Fibroblast of skin of right quadriceps (primary cell): ENCODE measurements at regions not wholly inside any gene's neighbourhood (a gene's known extent, or its start where the extent isn't known, plus 50 kb on each side); places are given as distances from the start of the nearest gene placed in this dataset.

ENCODE experiments used
- DNase-seq: peaks from one replicate; pipeline ENCODE4 v3.0.0-alpha.2; 2013

DNA sequence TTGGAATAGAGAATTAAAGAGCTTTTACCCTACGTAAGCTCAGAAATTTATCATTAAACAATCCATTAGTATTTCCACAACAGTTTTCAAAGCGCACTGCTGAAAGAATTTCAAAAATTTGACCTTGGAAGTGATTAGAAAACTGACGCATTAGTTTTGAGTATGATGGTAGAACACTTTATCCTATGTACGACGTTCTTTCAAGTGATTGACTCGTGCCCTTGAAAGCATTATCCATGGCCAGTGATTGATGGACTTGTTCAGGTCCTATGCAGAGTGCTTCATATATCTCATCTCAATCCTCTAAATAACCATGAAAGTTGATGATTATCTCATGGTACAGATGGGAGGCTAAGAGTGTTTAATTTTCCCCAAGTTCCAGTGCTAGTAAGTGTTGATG is 697.2 kb downstream of the USP25 start:
- no peak for DNase-seq

DNA sequence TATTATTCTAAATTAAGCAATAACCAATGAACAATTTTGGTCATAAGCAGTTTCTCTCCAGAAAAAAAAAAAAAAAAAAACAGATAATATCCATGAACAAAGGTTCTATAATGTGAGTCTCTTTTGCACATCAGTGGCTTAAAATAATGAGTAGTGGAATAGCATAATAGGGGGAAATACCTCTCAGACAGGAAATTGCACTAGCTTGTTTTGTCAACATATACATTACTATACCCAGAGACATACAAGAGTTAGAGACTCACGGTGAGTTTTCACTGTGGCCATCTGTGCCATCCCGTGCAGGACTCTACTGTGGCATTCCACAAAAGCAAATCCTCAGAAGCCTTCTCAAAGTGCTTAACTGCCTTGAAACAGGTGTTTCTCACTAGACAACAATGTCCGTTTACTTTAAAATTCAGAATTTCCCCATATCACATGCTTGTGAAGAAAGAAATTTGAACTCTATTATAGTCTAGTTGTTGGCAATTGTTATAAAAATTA is 697.9 kb downstream of the USP25 start:
- DNase-seq: no peak

DNA sequence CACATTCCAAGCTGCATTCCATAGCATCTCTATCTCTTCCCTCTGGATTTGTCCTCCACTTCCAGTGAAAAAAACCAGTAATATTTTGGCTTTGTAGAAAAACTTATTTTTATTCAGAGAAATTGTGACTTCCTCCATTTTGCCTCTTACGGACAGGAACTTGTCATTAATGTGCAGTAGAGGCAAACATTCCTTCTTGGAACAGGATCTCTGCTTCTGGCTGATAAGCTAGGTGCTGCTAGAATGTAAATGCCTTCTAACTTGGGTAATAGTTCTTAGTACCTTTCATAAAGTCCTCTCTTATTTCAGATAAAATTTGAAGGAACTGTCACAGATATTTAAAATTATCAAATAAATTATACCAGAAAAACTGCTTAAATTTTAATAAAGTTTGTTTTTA is 707.8 kb downstream of the USP25 start:
- DNase-seq: no peak

DNA sequence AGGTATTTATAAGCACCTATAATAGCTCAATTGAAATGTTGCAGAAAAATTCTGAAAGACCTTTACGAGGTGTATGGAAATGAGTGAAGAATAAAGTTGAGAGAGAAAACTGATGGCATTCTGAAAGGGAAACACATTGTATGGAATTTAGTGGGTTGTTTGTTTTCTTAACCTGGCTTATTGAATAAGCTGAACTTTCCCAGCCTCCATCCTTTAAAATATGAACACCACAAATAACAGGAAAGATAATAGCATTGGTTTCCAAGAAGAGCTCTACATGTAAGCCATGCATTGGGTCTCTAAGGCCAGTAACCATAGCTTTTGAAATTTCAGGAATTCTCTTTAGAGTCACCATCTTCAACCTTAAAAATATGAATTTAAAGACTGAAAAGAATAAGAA is 709.0 kb downstream of the USP25 start:
- no peak for DNase-seq

DNA sequence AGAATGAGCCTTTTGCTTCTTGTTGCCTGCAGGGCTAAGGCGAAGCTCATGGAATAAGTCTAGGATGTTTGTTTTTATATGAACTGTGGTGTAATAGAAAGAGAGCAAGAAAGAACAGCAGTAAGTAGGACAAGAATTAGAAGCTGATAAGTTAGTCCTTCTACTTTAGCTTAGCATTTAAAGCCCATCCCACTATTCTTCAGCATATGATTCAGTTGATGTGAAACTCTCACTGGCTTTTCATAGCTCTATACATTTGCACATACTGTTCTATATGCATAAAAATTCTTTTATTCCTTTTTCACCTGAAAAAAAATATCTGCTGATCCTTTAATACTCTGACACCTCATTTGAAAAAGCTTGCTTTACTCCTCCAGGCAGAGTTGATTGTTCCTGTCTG is 712.0 kb downstream of the USP25 start:
- no peak for DNase-seq

DNA sequence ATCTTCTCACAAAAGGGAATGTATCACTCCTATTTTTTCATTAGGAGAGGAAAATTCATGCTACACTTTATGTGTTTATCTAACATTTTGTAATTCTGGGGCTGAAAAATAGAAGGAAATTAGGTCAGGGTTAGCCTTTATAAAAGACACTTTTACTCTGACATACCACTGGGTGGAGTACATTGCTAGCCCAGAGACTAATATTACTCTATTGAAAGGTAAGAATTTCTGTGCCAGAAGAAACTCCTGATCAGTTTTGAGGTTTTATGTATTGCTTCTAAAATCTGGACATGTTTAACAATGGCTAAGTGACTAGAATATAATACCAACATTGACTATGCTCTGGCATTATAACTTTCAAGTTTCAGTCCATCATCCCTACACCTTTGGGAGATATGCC is 724.6 kb downstream of the USP25 start:
- DNase-seq: peak; percentile 4

DNA sequence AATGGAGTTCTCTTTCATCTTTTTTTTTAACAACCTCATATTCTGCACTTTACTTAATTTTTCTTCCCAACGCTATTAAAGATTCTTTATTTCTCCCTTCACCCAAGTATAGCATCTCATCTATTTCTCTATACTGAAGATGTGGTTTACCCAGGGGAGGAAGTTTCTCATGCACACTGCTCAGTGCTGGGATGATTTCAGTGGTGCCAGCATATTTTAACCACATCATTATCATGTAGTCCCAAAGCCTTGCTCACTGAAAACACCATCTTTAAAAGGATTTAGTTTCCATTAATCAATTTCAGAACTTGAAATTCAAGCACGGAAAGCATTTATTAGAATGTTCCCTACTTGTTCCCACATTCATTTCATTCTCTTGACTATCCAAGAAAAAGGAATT is 725.7 kb downstream of the USP25 start:
- DNase-seq: no peak

DNA sequence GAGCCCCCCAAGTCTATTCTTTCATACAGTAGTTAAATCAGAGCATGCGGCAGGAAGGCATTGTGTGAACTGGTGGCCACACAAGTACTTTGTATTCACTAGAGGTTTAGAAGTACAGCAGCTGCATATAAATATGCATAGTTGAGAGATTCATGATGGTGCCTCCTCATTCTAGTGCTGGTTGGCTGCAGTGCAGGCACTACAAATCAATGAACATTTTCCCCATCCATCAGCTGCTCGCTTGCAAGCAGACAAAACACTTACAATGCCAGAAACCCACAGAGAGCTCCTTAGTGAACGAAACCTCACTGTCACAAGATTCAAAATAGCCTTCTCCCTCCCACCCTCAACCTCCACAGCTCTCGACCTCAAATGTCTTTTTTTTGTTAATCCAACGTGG is 726.2 kb downstream of the USP25 start:
- no peak for DNase-seq

DNA sequence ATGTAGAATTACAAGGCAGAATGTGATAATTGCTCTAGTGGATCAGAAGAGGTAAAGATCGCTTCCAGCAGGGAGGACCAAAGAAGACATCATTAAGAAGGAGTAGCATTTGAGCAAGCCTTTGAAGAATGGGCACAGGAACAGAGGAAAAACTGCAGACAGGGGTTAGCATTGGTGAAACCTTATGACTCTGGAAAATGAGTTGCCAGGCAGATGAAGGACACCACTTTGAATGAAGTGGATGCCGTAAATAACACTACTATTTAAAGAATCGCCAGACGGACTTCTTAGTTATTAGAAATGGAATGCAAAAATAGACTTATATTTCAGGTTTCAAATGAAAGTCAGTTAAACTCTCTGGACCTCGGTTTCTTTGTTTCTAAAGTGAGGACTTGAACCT is 727.7 kb downstream of the USP25 start:
- DNase-seq: no peak

DNA sequence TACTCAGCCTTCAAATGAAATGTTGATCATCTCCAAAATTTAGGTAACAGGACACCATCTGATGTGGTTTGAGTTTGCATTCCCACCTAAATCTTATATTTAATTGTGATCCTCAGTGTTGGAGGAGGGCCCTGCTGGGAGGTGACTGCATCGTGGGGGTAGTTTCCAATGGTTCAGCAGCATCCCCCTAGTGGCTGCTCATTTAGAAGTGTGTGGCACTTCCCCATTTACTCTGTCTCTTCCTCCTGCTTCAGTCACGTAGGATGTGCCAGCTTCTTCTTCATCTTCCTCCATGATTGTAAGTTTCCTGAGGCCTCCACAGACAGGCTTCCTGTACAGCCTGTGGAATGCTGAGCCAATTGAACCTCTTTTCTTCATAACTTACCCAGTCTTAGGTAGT is 731.2 kb downstream of the USP25 start:
- DNase-seq: no peak

DNA sequence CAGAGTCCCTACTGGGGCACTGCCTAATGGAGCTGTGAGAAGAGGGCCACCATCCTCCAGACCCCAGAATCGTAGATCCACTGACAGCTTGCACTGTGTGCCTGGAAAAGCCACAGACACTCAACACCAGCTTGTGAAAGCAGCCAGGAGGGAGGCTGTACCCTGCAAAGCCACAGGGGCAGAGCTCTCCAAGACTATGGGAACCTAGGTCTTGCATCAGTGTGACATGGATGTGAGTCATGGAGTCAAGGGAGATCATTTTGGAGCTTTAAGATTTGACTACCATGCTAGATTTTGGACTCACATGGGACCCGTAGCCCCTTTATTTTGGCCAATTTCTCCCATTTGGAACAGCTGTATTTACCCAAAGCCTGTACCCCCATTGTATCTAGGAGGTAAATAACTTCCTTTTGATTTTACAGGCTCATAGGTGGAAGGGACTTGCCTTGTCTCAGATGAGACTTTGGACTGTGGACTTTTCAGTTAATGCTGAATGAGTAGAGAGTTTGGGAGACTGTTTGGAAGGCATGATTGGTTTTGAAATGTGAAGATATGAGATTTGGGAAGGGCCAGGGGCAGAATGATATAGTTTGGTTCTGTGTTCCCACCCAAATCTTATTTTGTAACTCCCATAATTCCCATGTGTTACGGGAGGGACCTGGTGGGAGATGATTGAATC is 734.6 kb downstream of the USP25 start:
- peak; percentile 34 for DNase-seq

DNA sequence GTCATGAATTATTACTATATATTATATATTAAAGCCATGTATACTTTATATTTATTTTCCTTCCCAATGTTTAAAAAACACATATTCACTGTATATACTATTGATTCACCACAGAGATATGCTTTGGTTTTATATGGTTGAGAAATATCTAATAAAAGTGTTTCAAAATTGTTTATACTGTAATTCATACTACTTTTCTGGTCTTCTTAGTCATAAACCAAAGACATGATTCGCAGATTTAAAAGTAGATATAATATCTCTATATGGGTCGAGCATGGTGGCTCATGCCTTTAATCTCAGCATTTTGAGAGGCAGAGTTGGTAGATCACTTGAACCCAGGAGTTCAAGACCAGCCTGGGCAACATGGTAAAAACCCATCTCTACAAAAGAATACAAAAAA is 738.4 kb downstream of the USP25 start:
- DNase-seq: peak; percentile 55

DNA sequence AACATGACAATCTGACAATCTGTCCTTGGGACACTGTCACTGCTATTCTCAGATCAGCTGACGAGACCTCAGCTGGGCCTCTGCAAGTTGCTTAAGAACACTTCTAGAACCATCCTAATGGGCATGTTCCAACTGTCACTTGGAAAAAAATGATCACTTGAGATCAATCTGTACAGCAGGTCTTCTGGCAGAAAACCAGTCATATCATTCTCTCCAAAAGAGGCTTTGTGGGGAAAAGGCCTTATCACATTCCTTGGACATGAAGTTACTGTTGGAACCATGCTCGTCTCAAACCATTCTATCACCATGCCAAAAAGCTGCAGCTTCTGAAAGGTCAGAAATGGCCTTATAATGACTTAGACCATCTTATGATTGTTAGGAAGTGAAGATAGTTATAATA is 744.2 kb downstream of the USP25 start:
- DNase-seq: peak; percentile 11

DNA sequence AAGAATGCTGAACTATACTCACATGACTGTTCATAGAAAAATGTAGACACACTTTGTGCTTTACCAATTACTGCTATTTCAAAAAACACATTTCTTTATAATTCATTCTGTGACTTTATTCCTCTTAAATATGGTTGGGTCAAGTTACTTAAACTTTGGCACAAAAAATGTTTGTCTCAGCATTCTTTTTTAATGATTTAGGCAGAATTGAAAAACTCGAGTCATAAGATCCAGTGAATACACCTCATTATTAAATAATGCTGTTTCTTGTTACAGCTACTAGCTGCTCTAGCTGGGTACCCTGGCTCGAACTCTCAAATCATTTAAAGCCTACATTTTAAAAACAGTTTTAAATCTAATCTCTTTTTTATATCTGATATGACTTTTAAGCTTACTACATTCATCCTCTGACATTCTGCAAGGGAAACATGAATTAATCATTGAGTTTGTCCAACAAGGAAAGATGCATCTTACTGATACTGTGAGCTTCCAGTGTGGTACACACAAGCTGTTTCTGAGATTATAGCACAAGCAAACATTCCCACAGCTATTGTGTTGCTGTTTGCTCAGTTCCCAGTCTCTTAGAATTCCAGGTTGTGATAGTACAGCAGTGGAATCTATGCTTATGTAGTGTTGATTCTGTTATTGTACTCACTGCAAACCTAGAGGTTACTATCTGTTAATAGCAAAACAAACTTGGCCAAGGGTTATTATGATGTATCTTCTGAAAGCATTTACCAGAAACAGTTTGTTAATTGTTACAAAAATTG is 746.5 kb downstream of the USP25 start:
- DNase-seq: peak; percentile 34

DNA sequence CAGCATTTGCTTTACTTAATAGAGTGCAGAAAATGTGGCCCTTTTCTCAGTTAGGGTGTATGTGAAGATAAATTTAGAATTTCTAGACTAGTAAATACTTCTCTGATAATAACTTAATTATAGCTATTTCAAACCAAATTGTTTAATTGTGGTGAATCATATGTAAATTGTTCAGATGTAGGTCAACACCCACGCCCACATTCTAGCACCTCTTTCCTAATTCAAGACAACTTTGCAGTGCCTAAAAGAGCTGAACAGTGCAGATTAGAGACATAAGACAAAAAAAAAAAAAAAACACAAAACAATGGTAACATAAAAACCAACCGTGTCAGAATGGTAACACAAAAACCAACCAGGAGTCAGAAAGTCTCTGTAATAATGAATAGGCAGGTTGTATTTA is 758.3 kb downstream of the USP25 start:
- DNase-seq: no peak

DNA sequence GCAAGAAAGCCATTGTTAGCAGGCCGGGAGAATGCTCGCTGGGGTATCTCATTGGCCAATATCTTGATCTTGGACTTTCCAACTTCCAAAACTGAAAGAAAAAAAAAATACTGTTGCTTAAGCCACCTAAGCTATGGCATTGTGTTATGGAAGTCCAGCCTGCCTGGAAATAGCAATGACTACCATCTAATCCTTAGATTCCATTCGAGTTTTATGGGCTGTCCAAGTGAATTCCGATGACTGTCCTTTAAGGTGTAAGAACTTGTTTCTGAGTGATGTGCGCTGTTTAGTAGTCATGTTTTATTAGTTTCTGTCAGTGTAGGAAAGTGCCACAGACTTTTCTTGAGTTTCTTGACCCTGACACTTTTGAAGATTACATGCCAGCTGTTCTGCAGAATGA is 762.6 kb downstream of the USP25 start:
- DNase-seq: no peak

DNA sequence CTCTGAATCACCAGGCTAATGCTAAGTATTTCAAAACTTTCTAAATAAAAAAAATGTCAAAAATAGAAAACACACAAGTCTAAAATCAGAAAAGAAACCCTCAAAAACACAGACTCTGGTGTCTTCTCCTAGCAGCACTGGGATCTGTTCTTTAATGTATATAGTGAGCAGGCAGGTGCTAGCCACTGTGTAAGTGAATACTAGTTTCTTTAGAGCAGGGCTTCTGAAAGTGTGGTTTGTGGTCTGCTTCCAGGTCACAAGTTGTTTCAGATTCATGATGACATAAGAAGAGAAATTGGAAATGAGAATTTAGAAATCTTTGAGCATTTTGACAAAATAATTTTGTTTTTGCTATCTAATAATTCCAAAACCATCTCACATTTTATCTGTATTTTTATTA is 763.1 kb downstream of the USP25 start:
- DNase-seq: no peak

DNA sequence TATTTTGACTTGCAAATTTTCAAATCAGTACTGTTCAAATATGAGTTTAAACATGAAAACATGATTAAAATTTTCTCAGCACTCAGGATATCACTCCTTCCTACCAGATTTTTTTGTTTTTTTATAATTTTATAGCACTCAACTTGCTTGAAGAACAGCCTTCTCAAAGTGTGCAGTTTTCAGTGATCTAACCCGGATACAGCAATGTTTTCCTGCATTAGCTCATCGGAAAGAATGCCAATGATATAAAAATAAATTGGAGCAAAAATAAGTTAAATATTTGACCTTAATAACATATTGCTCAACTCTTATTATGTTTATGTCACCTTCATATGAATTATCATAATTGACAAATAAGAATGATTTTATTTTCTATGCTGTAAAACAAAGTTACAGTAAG is 766.8 kb downstream of the USP25 start:
- no peak for DNase-seq

DNA sequence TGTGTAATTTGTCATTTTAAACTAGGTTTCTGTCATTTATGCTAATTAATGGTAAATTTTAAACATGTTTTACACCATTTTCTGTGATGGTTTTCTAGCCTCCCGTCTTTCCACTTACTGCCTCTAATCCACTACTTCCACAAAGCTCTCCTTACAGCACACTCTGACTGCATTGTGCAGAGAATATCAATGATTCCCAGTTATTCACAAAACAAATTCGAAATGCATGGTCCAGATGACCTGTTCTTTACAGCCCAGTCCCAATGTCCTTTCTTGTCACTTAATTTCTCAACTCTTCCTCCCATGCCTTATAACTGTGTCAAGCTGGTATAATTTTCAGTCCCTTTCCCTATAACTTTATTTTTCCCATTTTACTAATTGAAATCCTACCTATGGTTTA is 770.5 kb downstream of the USP25 start:
- no peak for DNase-seq

DNA sequence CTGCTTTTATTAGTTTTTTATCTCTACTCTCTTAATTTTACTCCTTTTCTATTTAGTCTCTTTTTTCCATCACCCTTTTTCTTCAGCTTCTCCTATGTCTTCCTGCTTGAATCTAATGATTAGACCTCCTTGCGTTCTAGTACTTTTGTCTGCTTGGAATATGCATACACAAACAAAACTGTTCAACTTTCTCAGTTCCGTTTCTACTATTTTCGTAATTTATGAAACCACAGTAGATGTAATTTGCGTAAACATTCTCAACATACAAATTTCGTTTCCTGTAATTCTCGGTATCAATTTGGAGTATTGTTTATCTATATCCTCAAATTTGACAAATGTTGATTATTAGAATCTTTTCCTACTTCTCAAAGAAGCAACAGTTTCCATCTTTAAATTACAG is 772.5 kb downstream of the USP25 start:
- DNase-seq: no peak

DNA sequence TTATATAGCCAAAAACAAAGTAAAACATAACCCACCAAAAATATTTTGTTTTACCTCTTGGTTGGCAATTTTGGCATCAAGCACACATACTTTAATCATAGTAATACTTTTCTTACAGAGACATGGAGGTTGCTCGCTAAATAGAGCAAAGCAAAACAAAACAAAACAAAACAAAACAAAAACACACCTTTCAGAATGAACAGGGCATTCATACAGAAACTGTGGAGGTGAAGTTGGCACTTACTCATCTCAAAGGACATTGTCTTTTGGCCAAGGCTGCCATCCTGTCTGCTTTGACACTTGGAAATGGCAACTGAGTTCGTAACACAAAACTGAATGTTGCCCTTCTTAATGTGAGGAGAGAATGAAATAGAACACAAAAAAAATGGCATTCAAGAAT is 773.1 kb downstream of the USP25 start:
- no peak for DNase-seq

DNA sequence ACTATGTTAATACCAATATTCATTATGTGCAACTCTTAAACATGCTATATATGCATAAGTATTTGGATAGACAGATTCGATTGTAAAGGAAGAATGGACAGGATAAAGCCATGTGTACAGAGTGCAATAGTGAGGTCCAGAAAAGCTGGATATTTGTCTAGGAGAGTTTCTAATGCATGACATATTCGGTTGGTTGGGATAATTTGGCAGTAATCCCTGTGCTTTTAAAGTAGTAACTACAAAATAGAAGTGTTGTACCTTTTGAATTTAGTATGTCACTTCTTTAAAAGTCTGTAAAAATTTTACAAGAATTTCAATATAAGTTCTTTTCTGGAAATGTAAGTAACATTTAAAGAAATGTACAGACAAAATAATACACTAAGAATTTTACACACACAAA is 774.5 kb downstream of the USP25 start:
- DNase-seq: no peak

DNA sequence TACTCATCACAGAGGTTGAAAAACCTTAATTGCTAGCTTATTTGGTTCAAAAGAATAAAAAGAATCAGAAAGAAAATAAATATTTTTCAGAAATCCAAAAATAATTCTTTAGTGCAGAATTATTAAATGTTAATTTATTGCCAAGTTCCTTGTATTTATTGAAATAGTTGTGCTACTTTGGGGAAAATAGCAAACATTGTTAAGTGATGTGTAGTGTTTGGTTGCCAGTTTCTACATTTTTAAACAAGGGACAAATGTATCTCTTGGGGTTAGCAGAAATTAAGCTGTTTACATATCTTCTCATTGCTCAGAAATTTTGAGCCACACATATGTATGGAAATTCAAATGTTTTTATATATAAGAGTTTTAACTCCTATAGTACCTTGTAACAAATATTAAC is 775.0 kb downstream of the USP25 start:
- DNase-seq: peak; percentile 24

DNA sequence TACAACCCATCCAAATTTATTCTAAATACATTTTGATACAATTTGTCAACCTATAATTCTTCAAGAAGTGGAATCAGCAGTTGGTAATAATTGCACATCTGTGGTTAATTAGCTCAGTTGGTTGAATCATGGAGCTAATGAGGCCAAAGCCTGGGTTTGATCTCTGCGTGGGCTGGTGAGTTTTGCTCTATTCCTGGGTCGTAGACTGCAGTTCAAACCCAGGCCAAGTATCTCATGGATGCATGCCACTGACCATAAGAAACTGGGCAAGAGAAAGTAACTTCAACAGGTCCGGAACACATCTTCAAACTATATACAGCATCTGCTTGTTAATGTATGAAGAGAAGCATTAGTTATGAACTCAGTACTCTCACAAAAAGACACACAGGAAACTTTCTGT is 779.7 kb downstream of the USP25 start:
- peak; percentile 79 for DNase-seq

DNA sequence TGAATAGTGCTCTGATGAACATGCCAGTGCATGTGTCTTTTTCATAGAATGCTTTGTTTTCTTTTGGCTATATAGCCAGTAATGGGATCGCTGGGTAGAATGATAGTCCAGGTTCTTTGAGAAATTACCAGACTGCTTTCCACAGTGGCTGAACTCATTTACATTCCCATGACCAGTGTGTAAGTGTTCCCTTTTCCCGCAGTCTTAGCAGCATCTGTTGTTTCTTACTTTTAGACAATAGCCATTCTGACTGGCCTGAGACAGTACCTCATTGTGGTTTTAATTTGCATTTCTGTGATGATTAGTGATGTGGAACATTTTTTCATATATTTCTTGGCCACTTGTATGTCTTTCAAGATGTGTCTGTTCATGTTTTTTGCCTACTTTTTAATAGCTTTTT is 784.5 kb downstream of the USP25 start:
- DNase-seq: no peak
